Cardiac septum (tissue), 1 donor: ENCODE measurements at regions not wholly inside any gene's neighbourhood (a gene's known extent, or its start where the extent isn't known, plus 50 kb on each side); places are given as distances from the start of the nearest gene placed in this dataset.

Source experiments
- DNase-seq: peaks from one replicate; pipeline ENCODE4 v3.0.0-alpha.2; 2020; ENCODE audit warnings: low spot score
- intact Hi-C: fragments of 100-400 bp; cut with DNase I; formaldehyde crosslinking; loops from one replicate; pipeline ENCODE4 v1.14.0; 2022
- donor health status: DM: no; HTN: no; CAD: no.

DNA sequence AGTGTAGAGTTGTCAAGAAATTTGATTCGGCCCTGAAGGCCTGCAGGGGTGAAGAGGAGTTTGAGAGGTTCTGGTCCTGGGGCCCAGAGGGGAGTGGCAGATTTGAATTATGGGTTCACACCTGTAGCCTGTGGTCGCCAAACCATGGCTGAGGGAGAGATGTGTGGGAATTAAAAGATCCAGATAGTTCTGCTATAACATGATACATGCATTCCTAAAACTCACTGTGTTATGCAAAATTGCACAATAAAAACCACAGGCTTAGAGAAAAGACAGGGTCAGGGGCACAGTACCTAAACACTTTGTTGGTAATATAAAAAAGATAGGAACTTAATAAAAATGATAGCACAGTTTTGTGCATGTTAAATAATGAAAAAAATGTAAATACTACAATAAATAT, 106.2 kb downstream of the TMEM30B start:
- DNase-seq, result no peak
- intact Hi-C loops, result no loop called here

DNA sequence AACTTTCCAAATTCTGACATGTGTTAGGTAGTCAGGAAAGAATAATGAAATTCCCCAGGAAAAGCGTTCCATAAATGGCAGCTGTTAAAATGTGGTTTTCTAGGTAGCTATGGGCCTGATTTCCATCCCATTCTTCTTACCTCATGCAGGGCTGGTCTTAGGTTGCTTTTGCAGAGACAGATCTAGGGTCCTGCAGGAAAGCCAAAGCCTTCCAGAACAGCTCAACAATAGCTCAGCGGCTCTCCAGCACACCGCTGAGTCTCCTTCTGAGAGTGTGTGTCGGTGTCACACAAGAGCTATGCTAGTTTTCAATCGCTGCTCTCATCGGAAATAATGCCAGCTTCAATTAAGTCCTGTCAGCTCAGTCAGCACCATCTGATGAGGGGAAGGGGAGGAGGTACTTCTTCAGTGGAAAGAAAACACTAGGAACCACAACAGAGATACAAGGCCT, 106.7 kb downstream of the TMEM30B start:
- intact Hi-C loops, result no loop called here
- DNase-seq, result no peak

DNA sequence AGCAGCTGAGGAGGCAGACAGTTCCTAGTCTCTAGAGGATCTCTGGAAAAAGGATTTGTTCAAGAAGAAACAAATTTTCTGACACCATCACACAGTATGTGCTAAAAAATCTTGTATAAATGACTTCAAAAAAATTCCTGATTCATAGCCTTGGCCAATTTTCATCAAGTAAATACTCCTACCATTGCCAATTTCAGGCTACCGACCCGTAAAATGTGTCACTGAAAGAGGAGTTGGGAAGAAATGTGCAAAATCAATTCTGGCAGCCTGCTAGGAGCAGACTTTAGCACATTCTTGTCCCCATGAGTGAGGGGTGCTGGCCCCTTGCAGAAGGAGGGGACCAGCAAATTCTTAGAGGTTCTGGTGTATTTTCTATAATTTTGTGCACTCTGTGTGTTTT, 109.4 kb downstream of the TMEM30B start:
- DNase-seq, result no peak
- intact Hi-C loops, result no loop called here

GRCh38 chr14:61168141-61168540, 113.0 kb downstream of the TMEM30B start:
- intact Hi-C loops, result no loop called here
- no peak for DNase-seq

- DNase-seq, result no peak
- intact Hi-C loops, result no loop called here
These were observed 113.5 kb downstream of the TMEM30B start for GRCh38 chr14:61167642-61168041.

GRCh38 chr14:61160798-61161197, 120.3 kb downstream of the TMEM30B start:
- intact Hi-C loops, result no loop called here
- DNase-seq, result no peak

- DNase-seq, result no peak
- intact Hi-C loops, result no loop called here
These were observed 126.5 kb downstream of the TMEM30B start for GRCh38 chr14:61154641-61155040.

- intact Hi-C loops, result no loop called here
- DNase-seq, result no peak
These were observed 127.1 kb downstream of the TMEM30B start for GRCh38 chr14:61153914-61154545.

- intact Hi-C loops, result no loop called here
- no peak for DNase-seq
These were observed 127.7 kb downstream of the TMEM30B start for GRCh38 chr14:61153431-61153830.

DNA sequence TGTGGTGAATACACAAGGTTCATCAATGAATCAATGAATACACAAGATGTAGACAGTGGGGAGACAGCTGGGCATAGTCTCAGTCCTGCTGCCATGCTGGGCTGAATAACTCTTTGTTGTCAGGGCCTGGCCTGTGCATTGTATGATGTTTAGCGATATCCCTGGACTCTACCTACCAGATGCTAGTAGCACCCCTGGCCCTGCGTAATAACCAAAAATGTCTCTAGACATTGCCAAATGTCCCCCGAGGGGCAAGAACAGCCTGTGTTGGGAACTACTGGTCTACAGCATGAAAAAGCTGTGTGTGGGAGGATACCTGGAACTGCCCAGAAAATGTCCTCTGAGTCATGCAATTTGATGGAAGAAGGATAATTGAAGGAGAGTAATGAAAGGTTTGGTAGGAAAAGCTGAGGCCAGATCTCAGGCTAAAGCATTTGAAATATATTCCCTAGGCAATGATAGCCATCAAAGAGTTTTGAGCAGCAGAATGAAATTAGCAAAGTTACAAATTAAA, 128.2 kb downstream of the TMEM30B start:
- DNase-seq, result no peak
- intact Hi-C loops, result no loop called here

GRCh38 chr14:61151251-61151650, 129.9 kb downstream of the TMEM30B start:
- intact Hi-C loops, result no loop called here
- no peak for DNase-seq

DNA sequence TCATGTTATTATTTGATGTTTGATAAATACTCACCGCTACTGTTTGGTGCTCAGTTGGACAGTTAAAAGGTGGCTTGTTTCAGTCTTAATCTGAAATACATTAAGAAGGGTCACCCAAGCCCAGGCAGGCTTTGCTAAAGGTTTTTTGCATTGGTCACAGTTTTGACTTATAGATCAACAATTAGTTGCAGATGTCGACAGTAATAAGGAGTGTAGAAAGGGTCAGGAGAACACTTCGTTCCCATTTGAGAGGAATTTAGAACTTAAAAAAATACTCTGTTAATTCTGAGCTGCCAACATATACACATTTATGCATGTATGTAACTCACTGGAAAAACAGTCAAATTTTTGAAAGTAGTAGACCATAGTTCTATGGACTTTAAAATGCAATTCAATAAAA, 130.3 kb downstream of the TMEM30B start:
- intact Hi-C loops, result no loop called here
- no peak for DNase-seq

GRCh38 chr14:61149896-61150295, 131.2 kb downstream of the TMEM30B start:
- intact Hi-C loops, result loop anchor here (5.0 kb wide), 1 partner anchor 48 kb away; no protein-coding TSS in a partner anchor
- no peak for DNase-seq

GRCh38 chr14:61148742-61149350, 132.3 kb downstream of the TMEM30B start:
- intact Hi-C loops, result loop anchor here (5.0 kb wide), 1 partner anchor 47 kb away; no protein-coding TSS in a partner anchor
- DNase-seq, result no peak

GRCh38 chr14:61147831-61148549, 133.1 kb downstream of the TMEM30B start:
- no peak for DNase-seq
- intact Hi-C loops, result loop anchor here (2.0 to 5.0 kb wide), 2 partner anchors 46 to 69 kb away; no protein-coding TSS in a partner anchor

DNA sequence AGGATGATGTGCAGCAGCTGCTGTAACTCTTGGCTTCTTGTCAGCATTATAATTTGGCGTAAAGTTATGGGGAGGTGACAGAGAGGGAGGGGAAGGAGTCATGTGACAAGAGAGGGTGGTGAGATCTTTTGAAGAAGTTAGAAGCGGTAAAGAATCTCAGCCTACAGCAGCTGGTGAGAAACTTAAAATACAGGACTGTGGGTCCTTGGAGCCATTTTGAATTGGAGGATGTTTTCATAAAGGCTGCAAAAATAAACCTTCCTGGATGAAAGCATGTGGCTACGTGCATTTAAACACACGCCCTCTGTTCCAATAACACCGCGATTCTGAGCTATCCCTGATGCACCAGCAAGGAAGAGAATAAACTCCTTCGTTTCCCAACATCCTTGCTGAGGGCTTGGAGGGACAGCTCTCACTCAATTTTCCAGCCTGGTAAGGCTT, 133.7 kb downstream of the TMEM30B start:
- intact Hi-C loops, result loop anchor here (2.0 to 5.0 kb wide), 2 partner anchors 45 to 69 kb away; no protein-coding TSS in a partner anchor
- no peak for DNase-seq

- intact Hi-C loops, result loop anchor here (2.0 to 5.0 kb wide), 2 partner anchors 45 to 68 kb away; no protein-coding TSS in a partner anchor
- no peak for DNase-seq
These were observed 134.2 kb downstream of the TMEM30B start for GRCh38 chr14:61146899-61147298.

- no peak for DNase-seq
- intact Hi-C loops, result loop anchor here (2.0 to 5.0 kb wide), 2 partner anchors 44 to 67 kb away; no protein-coding TSS in a partner anchor
These were observed 135.1 kb downstream of the TMEM30B start for GRCh38 chr14:61145903-61146481.

- no peak for DNase-seq
- intact Hi-C loops, result loop anchor here (5.0 kb wide), 1 partner anchor 43 kb away; no protein-coding TSS in a partner anchor
These were observed 135.9 kb downstream of the TMEM30B start for GRCh38 chr14:61145034-61145902.
